Hepatocyte (in vitro differentiated cells): ENCODE measurements at regions not wholly inside any gene's neighbourhood (a gene's known extent, or its start where the extent isn't known, plus 50 kb on each side); places are given as distances from the start of the nearest gene placed in this dataset.

Experiments
- DNase-seq: peaks from one replicate; pipeline ENCODE4 v3.0.0-alpha.2; 2016; ENCODE audit warnings: low spot score
- H2AFZ ChIP-seq: fragments of 200-600 bp; sonication (generic); 2 replicates; pipeline ENCODE4 v1.6.0; 2016; ENCODE audit warnings: antibody characterized with exemption, mild to moderate bottlenecking
- H3K27ac ChIP-seq: fragments of 200-600 bp; sonication (generic); 2 replicates; pipeline ENCODE4 v1.5.1; 2016; ENCODE audit warnings: mild to moderate bottlenecking
- H3K27me3 ChIP-seq: fragments of 200-600 bp; sonication (generic); 2 replicates; pipeline ENCODE4 v1.6.1; 2016
- H3K36me3 ChIP-seq: fragments of 200-600 bp; sonication (generic); replicated peaks from 2 replicates; pipeline ENCODE4 v1.5.1; 2016; ENCODE audit warnings: low read depth; ENCODE audit not compliant: insufficient read depth
- H3K4me1 ChIP-seq: fragments of 200-600 bp; sonication (generic); 2 replicates; pipeline ENCODE4 v1.5.1; 2016; ENCODE audit warnings: mild to moderate bottlenecking, moderate library complexity; ENCODE audit not compliant: insufficient read depth
- H3K4me2 ChIP-seq: fragments of 200-600 bp; sonication (generic); 2 replicates; pipeline ENCODE4 v1.6.0; 2016
- H3K4me3 ChIP-seq: fragments of 200-600 bp; sonication (generic); 2 replicates; pipeline ENCODE4 v1.5.1; 2016; ENCODE audit warnings: mild to moderate bottlenecking
- H3K79me2 ChIP-seq: fragments of 200-600 bp; sonication (generic); 2 replicates; pipeline ENCODE4 v1.6.0; 2017; ENCODE audit warnings: mild to moderate bottlenecking
- H3K9me2 ChIP-seq: fragments of 200-600 bp; sonication (generic); replicated peaks from 2 replicates; pipeline ENCODE4 v1.6.0; 2017; ENCODE audit warnings: mild to moderate bottlenecking; ENCODE audit not compliant: insufficient read depth
- H3K9me3 ChIP-seq: fragments of 200-600 bp; sonication (generic); 2 replicates; pipeline ENCODE4 v1.5.1; 2016; ENCODE audit warnings: low read depth, mild to moderate bottlenecking
- H4K20me1 ChIP-seq: fragments of 200-600 bp; sonication (generic); 2 replicates; pipeline ENCODE4 v1.6.0; 2016; ENCODE audit warnings: mild to moderate bottlenecking; ENCODE audit not compliant: insufficient read depth, poor library complexity, severe bottlenecking
- EZH2 ChIP-seq: fragments of 200-600 bp; sonication (generic); IDR thresholded peaks from 2 replicates; pipeline ENCODE4 v1.6.1; 2016; ENCODE audit warnings: antibody characterized with exemption, mild to moderate bottlenecking, borderline replicate concordance
- EZH2phosphoT487 ChIP-seq: fragments of 200-600 bp; sonication (generic); IDR thresholded peaks from one replicate; pipeline ENCODE4 v1.6.1; 2018; ENCODE audit warnings: antibody characterized with exemption, mild to moderate bottlenecking, low read depth, moderate library complexity; ENCODE audit not compliant: unreplicated experiment, severe bottlenecking
- WGBS: methylation state at CpG from one replicate; pipeline ENCODE4 v1.1.6; 2016; ENCODE audit warnings: low lambda C conversion rate; ENCODE audit errors: missing lambda C conversion rate; 5-methylcytosine and 5-hydroxymethylcytosine counted together
- TF ChIP-seq, protein P1 (sequence below): fragments of 200-600 bp; sonication (generic); IDR thresholded peaks from 2 replicates; pipeline ENCODE4 v1.5.1; 2016; ENCODE audit warnings: antibody characterized with exemption, mild to moderate bottlenecking; ENCODE audit not compliant: poor library complexity

DNA sequence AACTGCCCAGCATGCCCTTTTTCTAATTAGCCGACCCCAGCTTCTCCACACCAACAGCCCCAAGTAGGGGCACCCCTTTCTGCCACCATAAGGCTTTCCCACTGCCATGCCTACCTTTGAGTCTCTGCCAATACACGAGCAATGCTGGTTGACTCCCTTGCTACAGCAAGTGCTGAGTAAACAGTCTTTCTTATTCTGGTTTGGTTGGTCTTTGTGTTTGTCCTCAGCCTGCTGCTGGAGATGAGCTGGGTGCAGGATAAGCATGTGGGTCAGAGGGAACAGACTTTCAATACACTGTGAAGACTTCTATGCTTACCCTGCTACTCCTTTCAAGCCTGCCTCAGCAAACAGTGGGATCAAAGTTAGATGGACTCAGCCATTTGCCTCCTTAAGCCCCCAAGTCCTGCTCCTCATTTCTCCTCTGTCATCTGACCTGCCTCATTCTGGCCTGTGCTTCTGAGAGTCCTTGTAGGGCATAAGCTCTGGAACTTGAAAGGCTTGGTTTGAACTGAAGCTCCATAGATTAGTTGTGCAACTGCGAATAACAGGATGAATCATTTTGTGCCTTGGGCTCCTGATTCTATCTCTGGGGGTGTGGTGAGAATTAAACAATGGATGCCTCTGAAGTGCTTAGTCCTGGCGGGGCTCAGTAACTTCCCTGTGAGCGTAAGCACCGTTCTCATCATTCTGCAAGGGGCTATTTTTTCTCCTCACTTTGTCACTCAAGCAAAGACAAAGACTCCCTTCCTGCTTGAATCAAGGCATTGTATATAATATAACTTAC, 533.8 kb upstream of the DPP6 start:
- Histone ChIP-seq H4K20me1 (no peaks in the 10 kb centered on the region), H3K36me3 (no peaks in the 10 kb centered on the region), H3K79me2 (no peaks in the 10 kb centered on the region), H2AFZ (no peak overlapping the region), H3K27ac (no peak overlapping the region), H3K4me1 (no peaks in the 10 kb centered on the region), H3K9me2 (no peaks in the 10 kb centered on the region), H3K27me3 (no peaks in the 10 kb centered on the region), H3K4me3 (no peak overlapping the region), H3K4me2 (no peak overlapping the region), H3K9me3 (no peaks in the 10 kb centered on the region)
- DNase-seq, result no peak
- TF ChIP-seq EZH2phosphoT487, result no peak
- TF ChIP-seq, protein P1, sequence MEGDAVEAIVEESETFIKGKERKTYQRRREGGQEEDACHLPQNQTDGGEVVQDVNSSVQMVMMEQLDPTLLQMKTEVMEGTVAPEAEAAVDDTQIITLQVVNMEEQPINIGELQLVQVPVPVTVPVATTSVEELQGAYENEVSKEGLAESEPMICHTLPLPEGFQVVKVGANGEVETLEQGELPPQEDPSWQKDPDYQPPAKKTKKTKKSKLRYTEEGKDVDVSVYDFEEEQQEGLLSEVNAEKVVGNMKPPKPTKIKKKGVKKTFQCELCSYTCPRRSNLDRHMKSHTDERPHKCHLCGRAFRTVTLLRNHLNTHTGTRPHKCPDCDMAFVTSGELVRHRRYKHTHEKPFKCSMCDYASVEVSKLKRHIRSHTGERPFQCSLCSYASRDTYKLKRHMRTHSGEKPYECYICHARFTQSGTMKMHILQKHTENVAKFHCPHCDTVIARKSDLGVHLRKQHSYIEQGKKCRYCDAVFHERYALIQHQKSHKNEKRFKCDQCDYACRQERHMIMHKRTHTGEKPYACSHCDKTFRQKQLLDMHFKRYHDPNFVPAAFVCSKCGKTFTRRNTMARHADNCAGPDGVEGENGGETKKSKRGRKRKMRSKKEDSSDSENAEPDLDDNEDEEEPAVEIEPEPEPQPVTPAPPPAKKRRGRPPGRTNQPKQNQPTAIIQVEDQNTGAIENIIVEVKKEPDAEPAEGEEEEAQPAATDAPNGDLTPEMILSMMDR, result no peak
- 80% methylated on average over 6 of the region's 6 CpGs for WGBS

DNA sequence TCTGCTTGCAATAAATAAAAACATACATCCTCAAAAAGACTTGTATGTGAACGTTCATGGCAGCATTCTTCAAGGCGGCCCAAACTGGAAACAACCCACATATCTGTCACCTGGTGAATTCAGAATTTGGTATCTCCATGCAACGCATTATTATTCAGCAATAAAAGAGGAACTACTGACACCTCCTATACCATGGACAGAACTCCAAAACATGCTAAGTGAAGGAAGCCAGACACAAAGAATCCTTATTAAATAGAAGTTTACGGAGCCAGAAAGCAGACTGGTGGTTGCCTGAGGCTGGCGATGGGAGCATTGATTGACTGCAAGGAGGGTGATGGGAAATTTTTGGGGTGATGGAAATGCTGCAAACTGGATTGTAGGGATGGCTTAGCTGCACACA, 530.8 kb upstream of the DPP6 start:
- H3K79me2 ChIP-seq, result no peaks in the 10 kb centered on the region
- 76% methylated on average over 5 of the region's 5 CpGs for WGBS
- no peak overlapping the region for H3K4me2 ChIP-seq
- no peak overlapping the region for H3K4me3 ChIP-seq
- no peaks in the 10 kb centered on the region for H3K9me2 ChIP-seq
- no peaks in the 10 kb centered on the region for H3K4me1 ChIP-seq
- no peak for DNase-seq
- TF ChIP-seq EZH2phosphoT487, result no peak
- TF ChIP-seq EZH2, result no peak
- TF ChIP-seq, protein P1, result no peak
- no peaks in the 10 kb centered on the region for H4K20me1 ChIP-seq
- no peaks in the 10 kb centered on the region for H3K27me3 ChIP-seq
- no peak overlapping the region for H3K27ac ChIP-seq
- no peaks in the 10 kb centered on the region for H3K36me3 ChIP-seq
- no peak overlapping the region for H2AFZ ChIP-seq
- H3K9me3 ChIP-seq, result no peaks in the 10 kb centered on the region

DNA sequence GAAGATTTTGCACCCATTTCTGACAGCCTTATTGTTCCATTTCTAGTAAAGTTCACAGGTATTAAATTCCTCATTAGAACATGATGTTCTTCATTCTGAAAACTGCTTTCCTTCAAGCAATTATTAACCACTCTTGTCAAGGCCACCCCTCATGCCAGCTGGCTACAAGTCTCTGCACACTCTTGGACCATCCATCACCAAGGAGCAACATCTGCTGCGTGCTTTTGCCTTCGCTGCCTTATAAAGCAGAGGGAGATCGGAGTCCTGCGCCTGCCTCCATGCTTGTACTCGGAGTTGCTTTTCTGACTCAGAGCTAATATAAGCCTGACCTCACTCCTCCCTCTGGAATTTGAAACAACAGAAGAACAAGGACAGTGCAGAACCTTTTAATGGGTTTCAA, 529.9 kb upstream of the DPP6 start:
- Histone ChIP-seq H3K9me2 (no peaks in the 10 kb centered on the region), H4K20me1 (no peaks in the 10 kb centered on the region), H3K4me1 (no peaks in the 10 kb centered on the region), H3K36me3 (no peaks in the 10 kb centered on the region), H3K27me3 (no peaks in the 10 kb centered on the region), H3K9me3 (no peaks in the 10 kb centered on the region), H3K79me2 (no peaks in the 10 kb centered on the region), H2AFZ (no peak overlapping the region), H3K4me3 (no peak overlapping the region), H3K4me2 (no peak overlapping the region), H3K27ac (no peak overlapping the region)
- no peak for DNase-seq
- 68% methylated on average over 5 of the region's 5 CpGs for WGBS
- TF ChIP-seq, protein P1, result no peak
